ENCODE measurements at regions not wholly inside any gene's neighbourhood (a gene's known extent, or its start where the extent isn't known, plus 50 kb on each side); places are given as distances from the start of the nearest gene placed in this dataset.

DNA sequence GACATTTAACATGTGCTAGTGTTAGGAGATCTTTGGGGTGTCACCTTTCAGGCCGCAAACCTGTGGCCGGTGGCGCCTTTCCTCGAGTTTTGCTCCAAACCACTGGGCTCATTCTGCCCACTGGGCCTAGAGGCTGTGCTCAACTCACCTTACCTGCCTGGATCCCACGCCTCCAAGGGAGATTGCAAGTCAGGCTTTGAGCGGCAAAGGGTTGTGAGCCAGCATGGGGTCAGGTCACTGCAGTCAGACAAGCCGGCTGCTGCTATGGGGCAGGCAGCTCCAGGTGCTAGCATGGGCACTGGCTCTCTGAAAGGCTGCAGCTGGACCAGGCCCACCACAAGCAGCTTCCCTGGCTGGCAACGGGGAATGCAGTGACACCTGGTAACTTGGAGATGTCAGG lies 265.5 kb downstream of the ZBBX start:
- TF ChIP-seq, protein P1, sequence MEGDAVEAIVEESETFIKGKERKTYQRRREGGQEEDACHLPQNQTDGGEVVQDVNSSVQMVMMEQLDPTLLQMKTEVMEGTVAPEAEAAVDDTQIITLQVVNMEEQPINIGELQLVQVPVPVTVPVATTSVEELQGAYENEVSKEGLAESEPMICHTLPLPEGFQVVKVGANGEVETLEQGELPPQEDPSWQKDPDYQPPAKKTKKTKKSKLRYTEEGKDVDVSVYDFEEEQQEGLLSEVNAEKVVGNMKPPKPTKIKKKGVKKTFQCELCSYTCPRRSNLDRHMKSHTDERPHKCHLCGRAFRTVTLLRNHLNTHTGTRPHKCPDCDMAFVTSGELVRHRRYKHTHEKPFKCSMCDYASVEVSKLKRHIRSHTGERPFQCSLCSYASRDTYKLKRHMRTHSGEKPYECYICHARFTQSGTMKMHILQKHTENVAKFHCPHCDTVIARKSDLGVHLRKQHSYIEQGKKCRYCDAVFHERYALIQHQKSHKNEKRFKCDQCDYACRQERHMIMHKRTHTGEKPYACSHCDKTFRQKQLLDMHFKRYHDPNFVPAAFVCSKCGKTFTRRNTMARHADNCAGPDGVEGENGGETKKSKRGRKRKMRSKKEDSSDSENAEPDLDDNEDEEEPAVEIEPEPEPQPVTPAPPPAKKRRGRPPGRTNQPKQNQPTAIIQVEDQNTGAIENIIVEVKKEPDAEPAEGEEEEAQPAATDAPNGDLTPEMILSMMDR (IDR thresholded peaks at IDR 0.05), result no peak
- no peak for TF ChIP-seq EZH2phosphoT487 (IDR thresholded peaks at IDR 0.05)
- TF ChIP-seq EZH2 (IDR thresholded peaks at IDR 0.05), result no peak
